Body of pancreas (tissue), 4 donors: ENCODE measurements at regions not wholly inside any gene's neighbourhood (a gene's known extent, or its start where the extent isn't known, plus 50 kb on each side); places are given as distances from the start of the nearest gene placed in this dataset.

Experiments
- ATAC-seq: fragments of 150-250 bp; one replicate; pipeline ENCODE4 v1.9.1; 2016
- DNase-seq, 4 donors: peaks; one replicate each; pipeline ENCODE4 v3.0.0-alpha.2; 2019
- H3K27ac ChIP-seq, 4 donors: fragments of 200-600 bp; sonication (generic); 1 replicate in 3 of 4; 2 replicates in 1 of 4; pipeline versions ENCODE4 v1.5.1 to v1.6.1; 2016 to 2019; ENCODE audit warnings: mild to moderate bottlenecking in 1 of 4, mixed read lengths in 1 of 4, moderate library complexity in 1 of 4
- H3K27me3 ChIP-seq, 2 donors: fragments of 200-600 bp; sonication (generic); one replicate each; pipeline ENCODE4 v1.6.0; 2016; ENCODE audit warnings: mild to moderate bottlenecking in 1 of 2
- H3K36me3 ChIP-seq, 2 donors: fragments of 200-600 bp; sonication (generic); replicated peaks in 1 of 2; 2 replicates each; pipeline ENCODE4 v1.5.1; 2016; ENCODE audit warnings: low read depth in 2 of 2; ENCODE audit not compliant: insufficient read depth in 1 of 2
- H3K4me1 ChIP-seq: fragments of 200-600 bp; sonication (generic); one replicate; pipeline ENCODE4 v1.6.0; 2016
- H3K4me3 ChIP-seq, 2 donors: fragments of 200-600 bp; sonication (generic); 1 replicate in 1 of 2; 2 replicates in 1 of 2; pipeline ENCODE4 v1.5.1; 2016 to 2019
- H3K9me3 ChIP-seq, 3 donors: fragments of 200-600 bp; sonication (generic); 1 replicate in 2 of 3; 2 replicates in 1 of 3; pipeline ENCODE4 v1.5.1; 2016
- POLR2A ChIP-seq, 3 donors: fragments of 450-650 bp; IDR thresholded peaks; one replicate each; pipeline ENCODE4 v1.6.1; 2016; ENCODE audit warnings: antibody characterized with exemption in 3 of 3, mild to moderate bottlenecking in 2 of 3
- whole genome bisulfite sequencing, 2 donors: methylation state at CpG; one replicate each; pipeline ENCODE4 v1.1.5; 2017; 5-methylcytosine and 5-hydroxymethylcytosine counted together
- intact Hi-C: fragments of 100-400 bp; cut with DNase I; formaldehyde crosslinking; loops from one replicate; pipeline ENCODE4 v1.15.1; 2023
- TF ChIP-seq, protein P1 (sequence below), 7 experiments: fragments of 450-650 bp in 4 of 7; fragments of 200-600 bp in 3 of 7; sonication (generic) in 3 of 7; IDR thresholded peaks; one replicate each; pipeline ENCODE4 v1.5.1; 2016 to 2019; ENCODE audit warnings: antibody characterized with exemption in 7 of 7

DNA sequence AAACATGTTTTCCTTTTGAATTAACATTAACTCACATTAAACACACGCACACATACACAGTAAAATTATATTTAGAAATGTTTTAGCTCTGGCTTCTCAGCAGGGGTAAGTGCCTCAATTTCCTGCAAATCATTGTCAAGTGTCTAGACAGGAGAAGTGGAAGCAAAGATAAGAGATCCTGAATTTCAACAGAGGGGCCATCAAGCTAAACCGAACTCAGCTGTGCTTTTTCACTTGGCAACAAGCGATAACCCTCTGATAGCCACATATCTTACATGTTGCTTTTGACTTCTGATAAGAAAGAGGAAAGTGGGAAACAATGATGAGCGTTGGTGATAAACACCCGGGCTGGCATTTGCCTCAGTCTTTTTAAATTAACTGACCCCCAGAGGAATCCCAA is 79.7 kb upstream of the SPDL1 start:
- H3K36me3 ChIP-seq = no peaks in the 10 kb centered on the region
- no peaks in the 10 kb centered on the region for H3K27me3 ChIP-seq
- no peak overlapping the region for H3K4me3 ChIP-seq
- no peaks in the 10 kb centered on the region for H3K9me3 ChIP-seq
- intact Hi-C loops = no loop called here
- no peak for ATAC-seq
- no peaks in the 10 kb centered on the region for H3K4me1 ChIP-seq
- TF ChIP-seq POLR2A (IDR thresholded peaks at IDR 0.05) = no peak
- TF ChIP-seq, protein P1, sequence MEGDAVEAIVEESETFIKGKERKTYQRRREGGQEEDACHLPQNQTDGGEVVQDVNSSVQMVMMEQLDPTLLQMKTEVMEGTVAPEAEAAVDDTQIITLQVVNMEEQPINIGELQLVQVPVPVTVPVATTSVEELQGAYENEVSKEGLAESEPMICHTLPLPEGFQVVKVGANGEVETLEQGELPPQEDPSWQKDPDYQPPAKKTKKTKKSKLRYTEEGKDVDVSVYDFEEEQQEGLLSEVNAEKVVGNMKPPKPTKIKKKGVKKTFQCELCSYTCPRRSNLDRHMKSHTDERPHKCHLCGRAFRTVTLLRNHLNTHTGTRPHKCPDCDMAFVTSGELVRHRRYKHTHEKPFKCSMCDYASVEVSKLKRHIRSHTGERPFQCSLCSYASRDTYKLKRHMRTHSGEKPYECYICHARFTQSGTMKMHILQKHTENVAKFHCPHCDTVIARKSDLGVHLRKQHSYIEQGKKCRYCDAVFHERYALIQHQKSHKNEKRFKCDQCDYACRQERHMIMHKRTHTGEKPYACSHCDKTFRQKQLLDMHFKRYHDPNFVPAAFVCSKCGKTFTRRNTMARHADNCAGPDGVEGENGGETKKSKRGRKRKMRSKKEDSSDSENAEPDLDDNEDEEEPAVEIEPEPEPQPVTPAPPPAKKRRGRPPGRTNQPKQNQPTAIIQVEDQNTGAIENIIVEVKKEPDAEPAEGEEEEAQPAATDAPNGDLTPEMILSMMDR (IDR thresholded peaks at IDR 0.05) = no peak
- no peak overlapping the region for H3K27ac ChIP-seq
- WGBS, 2 donors = 20 to 25% methylated on average over 5 of the region's 5 CpGs
- DNase-seq = no peak

DNA sequence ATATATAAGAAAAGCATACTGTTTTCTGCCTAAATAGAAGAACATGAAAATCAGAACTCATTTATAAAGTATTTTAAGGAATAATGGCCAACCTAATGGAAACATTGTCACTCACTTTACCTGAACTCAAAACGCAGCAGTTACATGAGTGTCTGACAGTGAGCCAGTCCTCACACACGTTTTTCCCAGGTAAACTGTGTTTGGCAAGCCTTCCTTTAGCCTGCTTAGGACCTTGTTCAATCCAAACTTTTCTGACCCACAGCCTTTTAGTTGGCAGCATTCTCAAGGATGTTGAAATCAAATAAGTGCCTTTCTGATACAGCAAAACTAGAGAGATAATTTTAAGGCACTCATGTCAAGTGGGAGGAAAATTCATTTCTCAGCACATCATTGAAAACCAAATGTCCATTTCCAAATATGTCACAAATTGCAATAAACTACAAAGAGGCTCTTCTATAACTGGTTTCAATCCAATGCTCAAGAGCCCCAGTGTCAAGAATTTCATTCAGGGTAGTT is 83.5 kb upstream of the SPDL1 start:
- no peaks in the 10 kb centered on the region for H3K4me1 ChIP-seq
- DNase-seq = no peak
- no peak overlapping the region for H3K4me3 ChIP-seq
- WGBS, 2 donors = 34 to 37% methylated on average over 2 of the region's 2 CpGs
- intact Hi-C loops = no loop called here
- H3K27ac ChIP-seq = no peak overlapping the region
- H3K36me3 ChIP-seq = no peaks in the 10 kb centered on the region
- H3K9me3 ChIP-seq = no peaks in the 10 kb centered on the region
- ATAC-seq = no peak
- no peaks in the 10 kb centered on the region for H3K27me3 ChIP-seq
- no peak for TF ChIP-seq POLR2A (IDR thresholded peaks at IDR 0.05)
- TF ChIP-seq, protein P1 (IDR thresholded peaks at IDR 0.05) = no peak

DNA sequence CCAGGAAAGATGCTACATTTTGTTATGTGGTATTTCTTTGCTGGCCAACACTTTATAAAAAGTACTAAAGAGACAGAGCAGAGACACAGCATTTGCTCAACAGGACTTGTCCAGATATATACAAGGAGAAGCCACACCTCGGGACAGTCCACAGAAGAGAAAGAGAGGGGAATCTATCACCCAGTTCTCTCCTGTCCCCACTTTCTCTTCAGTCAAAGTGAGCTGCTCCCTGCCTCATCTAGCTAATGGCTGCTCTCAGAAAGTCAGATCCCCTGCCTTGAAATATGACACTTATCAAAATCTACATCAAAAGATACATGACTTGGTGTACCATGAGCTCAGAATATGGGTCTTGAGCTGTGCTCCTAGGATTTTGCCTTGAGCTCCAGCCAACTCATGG is 86.7 kb upstream of the SPDL1 start:
- no peaks in the 10 kb centered on the region for H3K27me3 ChIP-seq
- no peaks in the 10 kb centered on the region for H3K9me3 ChIP-seq
- H3K4me1 ChIP-seq = no peaks in the 10 kb centered on the region
- WGBS, 2 donors = 53 to 71% methylated on average over 1 of the region's 1 CpG
- no peak for DNase-seq
- no peak for ATAC-seq
- TF ChIP-seq POLR2A (IDR thresholded peaks at IDR 0.05) = no peak
- TF ChIP-seq, protein P1 (IDR thresholded peaks at IDR 0.05) = no peak
- no peaks in the 10 kb centered on the region for H3K36me3 ChIP-seq
- no peak overlapping the region for H3K4me3 ChIP-seq
- intact Hi-C loops = no loop called here
- no peak overlapping the region for H3K27ac ChIP-seq

DNA sequence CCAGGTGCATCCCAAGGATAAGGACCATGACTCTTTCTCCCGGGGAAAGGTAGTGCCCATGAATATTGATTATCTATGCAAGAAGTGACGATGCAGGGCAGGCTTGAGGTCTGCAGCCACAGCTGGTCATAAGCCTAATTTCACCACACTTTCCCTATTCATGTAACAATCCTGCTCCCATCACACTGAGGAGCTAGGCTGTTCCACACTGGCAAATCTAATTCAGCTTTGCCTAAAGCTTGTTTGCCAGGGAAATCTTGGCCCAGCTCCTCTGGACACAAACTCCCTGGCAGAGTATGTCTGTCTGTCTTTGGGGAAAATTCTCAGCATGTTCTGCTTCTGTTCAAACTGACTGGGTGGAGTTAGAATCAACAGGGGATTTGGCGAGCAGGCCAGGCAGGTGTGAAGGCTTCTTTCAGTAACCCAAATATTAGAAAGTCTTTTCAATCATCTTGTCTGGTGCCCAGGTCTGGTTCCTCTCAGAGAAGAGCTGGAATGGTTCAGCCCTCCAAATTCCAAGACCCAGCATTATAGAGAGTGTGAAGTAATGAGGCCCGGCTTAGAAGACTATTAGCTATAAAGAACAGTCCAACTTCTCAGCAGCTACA is 88.5 kb upstream of the SPDL1 start:
- DNase-seq = no peak
- no peak for TF ChIP-seq POLR2A (IDR thresholded peaks at IDR 0.05)
- TF ChIP-seq, protein P1 (IDR thresholded peaks at IDR 0.05) = no peak
- H3K27me3 ChIP-seq = no peaks in the 10 kb centered on the region
- no peaks in the 10 kb centered on the region for H3K36me3 ChIP-seq
- ATAC-seq = no peak
- 52 to 57% methylated on average over 4 of the region's 4 CpGs for WGBS, 2 donors
- intact Hi-C loops = no loop called here
- no peaks in the 10 kb centered on the region for H3K9me3 ChIP-seq
- no peak overlapping the region for H3K27ac ChIP-seq
- no peaks in the 10 kb centered on the region for H3K4me1 ChIP-seq
- H3K4me3 ChIP-seq = no peak overlapping the region

DNA sequence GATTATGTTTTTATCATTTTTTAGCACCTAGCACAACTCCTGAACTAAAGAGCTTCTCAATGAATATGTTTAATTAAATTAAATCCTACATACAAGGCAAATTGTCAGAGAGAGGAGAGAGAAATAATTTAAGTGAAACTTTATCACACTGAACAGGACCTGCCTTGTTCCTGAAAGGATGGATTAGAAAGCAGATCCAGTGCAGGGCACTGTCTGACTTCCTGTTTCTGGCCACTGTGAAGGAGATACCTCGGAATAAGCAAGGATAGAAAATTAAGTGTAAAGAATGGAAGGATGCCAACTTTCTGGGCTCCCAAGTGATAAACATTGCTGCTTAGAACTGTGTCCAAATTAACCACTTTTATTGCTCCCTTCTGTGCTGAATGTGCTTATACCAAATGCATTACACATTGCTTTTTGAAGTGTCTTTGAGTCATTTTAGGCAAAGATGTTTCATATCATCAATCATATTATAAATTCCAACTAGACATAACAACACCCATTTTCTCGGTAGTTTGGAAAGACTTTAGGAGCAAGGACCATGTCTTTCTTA is 89.1 kb upstream of the SPDL1 start:
- 7 to 13% methylated on average over 2 of the region's 2 CpGs for WGBS, 2 donors
- intact Hi-C loops = no loop called here
- no peak overlapping the region for H3K27ac ChIP-seq
- H3K4me3 ChIP-seq = no peak overlapping the region
- H3K36me3 ChIP-seq = no peaks in the 10 kb centered on the region
- no peaks in the 10 kb centered on the region for H3K27me3 ChIP-seq
- no peaks in the 10 kb centered on the region for H3K9me3 ChIP-seq
- TF ChIP-seq POLR2A (IDR thresholded peaks at IDR 0.05) = no peak
- TF ChIP-seq, protein P1 (IDR thresholded peaks at IDR 0.05) = no peak
- DNase-seq = no peak
- H3K4me1 ChIP-seq = no peaks in the 10 kb centered on the region
- no peak for ATAC-seq
